Neural progenitor cell (in vitro differentiated cells): ENCODE measurements at regions not wholly inside any gene's neighbourhood (a gene's known extent, or its start where the extent isn't known, plus 50 kb on each side); places are given as distances from the start of the nearest gene placed in this dataset.
A peak's percentile ranks its signal among the peaks of the same experiment; 100 is the strongest.

Experiments used
- DNase-seq: peaks from one replicate; pipeline ENCODE4 v3.0.0-alpha.2; 2016; ENCODE audit warnings: low spot score
- H2AFZ ChIP-seq: fragments of 200-600 bp; sonication (generic); replicated peaks from 2 replicates; pipeline ENCODE4 v1.6.1; 2016; ENCODE audit warnings: antibody characterized with exemption
- H3F3A ChIP-seq: fragments of 200-600 bp; sonication (generic); 2 replicates; pipeline ENCODE4 v1.6.1; 2016; ENCODE audit warnings: antibody characterized with exemption, low read depth
- H3K27ac ChIP-seq: fragments of 200-600 bp; sonication (generic); 2 replicates; pipeline ENCODE4 v1.5.1; 2016; ENCODE audit warnings: mild to moderate bottlenecking
- H3K27me3 ChIP-seq: fragments of 200-600 bp; sonication (generic); 2 replicates; pipeline ENCODE4 v1.6.1; 2016; ENCODE audit warnings: mild to moderate bottlenecking, moderate library complexity
- H3K36me3 ChIP-seq: fragments of 200-600 bp; sonication (generic); 2 replicates; pipeline ENCODE4 v1.5.1; 2016
- H3K4me1 ChIP-seq: fragments of 200-600 bp; sonication (generic); 2 replicates; pipeline ENCODE4 v1.6.1; 2016; ENCODE audit warnings: mixed run types
- H3K4me2 ChIP-seq: fragments of 200-600 bp; sonication (generic); 2 replicates; pipeline ENCODE4 v1.6.1; 2016
- H3K4me3 ChIP-seq: fragments of 200-600 bp; sonication (generic); 2 replicates; pipeline ENCODE4 v1.5.1; 2016
- H3K79me2 ChIP-seq: fragments of 200-600 bp; sonication (generic); 2 replicates; pipeline ENCODE4 v1.6.1; 2016; ENCODE audit warnings: low read depth
- H3K9ac ChIP-seq: fragments of 200-600 bp; sonication (generic); 2 replicates; pipeline ENCODE4 v1.6.1; 2016
- H3K9me3 ChIP-seq: fragments of 200-600 bp; sonication (generic); 2 replicates; pipeline ENCODE4 v1.5.1; 2016; ENCODE audit warnings: low read depth
- H4K20me1 ChIP-seq: fragments of 200-600 bp; sonication (generic); 2 replicates; pipeline ENCODE4 v1.6.1; 2016; ENCODE audit warnings: low read depth
- H3K27ac Mint-ChIP-seq: 3 replicates; pipeline ENCODE4 v1.8.0; 2021; ENCODE audit warnings: mixed read lengths
- H3K27me3 Mint-ChIP-seq: 2 replicates; pipeline ENCODE4 v1.8.0; 2022; ENCODE audit warnings: low read depth, mild to moderate bottlenecking, inconsistent platforms, moderate library complexity, mixed read lengths; ENCODE audit not compliant: insufficient read depth
- H3K36me3 Mint-ChIP-seq: 3 replicates; pipeline ENCODE4 v1.8.0; 2021; ENCODE audit warnings: mixed read lengths
- H3K4me1 Mint-ChIP-seq: 3 replicates; pipeline ENCODE4 v1.8.0; 2021; ENCODE audit warnings: mixed read lengths
- H3K4me3 Mint-ChIP-seq: 3 replicates; pipeline ENCODE4 v1.8.0; 2021; ENCODE audit warnings: mild to moderate bottlenecking, moderate library complexity, mixed read lengths
- H3K9me3 Mint-ChIP-seq: 3 replicates; pipeline ENCODE4 v1.8.0; 2020; ENCODE audit warnings: mixed read lengths
- EZH2 ChIP-seq: fragments of 200-600 bp; sonication (generic); IDR thresholded peaks from 2 replicates; pipeline ENCODE4 v1.6.1; 2017; ENCODE audit warnings: antibody characterized with exemption, mild to moderate bottlenecking, moderate library complexity
- EZH2phosphoT487 ChIP-seq: fragments of 200-600 bp; sonication (generic); IDR thresholded peaks from 2 replicates; pipeline ENCODE4 v1.6.1; 2017; ENCODE audit warnings: antibody characterized with exemption
- TF ChIP-seq, protein P1 (sequence below): fragments of 200-600 bp; sonication (generic); IDR thresholded peaks from 2 replicates; pipeline ENCODE4 v1.5.1; 2017; ENCODE audit warnings: antibody characterized with exemption, mild to moderate bottlenecking

DNA sequence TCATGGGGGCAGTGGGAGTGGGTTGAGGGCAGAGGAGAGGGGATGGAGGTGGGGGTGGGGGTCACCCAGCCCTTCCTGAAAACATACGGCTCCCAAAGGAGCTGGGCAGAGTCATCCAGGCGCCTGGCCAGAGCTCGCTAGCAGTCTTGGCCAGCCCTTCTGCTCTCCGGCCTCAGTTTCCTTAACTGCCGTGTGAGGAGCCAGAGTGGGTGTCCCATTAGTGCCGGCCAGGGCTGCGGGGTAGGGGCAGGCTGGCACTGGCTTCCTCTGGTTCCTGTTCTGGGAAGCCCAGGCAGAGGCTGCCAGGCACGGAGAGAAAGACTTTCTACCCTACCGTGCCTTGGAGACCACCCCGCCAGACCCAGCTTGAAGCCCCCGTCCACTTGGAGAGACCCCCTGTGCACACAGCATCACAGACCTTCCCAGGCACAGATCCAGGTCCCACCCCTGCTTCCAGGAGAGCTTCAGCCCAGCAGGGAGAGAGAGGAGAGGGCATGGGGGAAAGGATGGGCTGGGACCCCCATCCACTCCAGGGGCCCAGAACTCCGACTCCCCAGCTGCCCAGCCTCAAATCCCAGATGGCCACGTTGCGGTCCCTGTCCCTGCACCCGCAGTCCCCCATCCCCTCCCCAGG, 93.3 kb downstream of the RFLNA start:
- Histone ChIP-seq H4K20me1 (peaks cover 69% of the 10 kb centered on the region), H3K4me2 (peak overlapping the region; percentile 86), H3K9me3 (no peaks in the 10 kb centered on the region), H3K4me3 (peak overlapping the region; percentile 48), H3K4me1 (peaks cover 17% of the 10 kb centered on the region), H3K36me3 (no peaks in the 10 kb centered on the region), H3K79me2 (no peaks in the 10 kb centered on the region), H3K27me3 (peaks cover 13% of the 10 kb centered on the region), H3K9ac (no peak overlapping the region), H3F3A (peaks cover 5% of the 10 kb centered on the region), H3K27ac (no peak overlapping the region), H2AFZ (no peak overlapping the region)
- H3K36me3 Mint-ChIP-seq = peaks cover 2% of the 10 kb centered on the region
- TF ChIP-seq EZH2 = no peak
- TF ChIP-seq EZH2phosphoT487 = no peak
- TF ChIP-seq, protein P1, sequence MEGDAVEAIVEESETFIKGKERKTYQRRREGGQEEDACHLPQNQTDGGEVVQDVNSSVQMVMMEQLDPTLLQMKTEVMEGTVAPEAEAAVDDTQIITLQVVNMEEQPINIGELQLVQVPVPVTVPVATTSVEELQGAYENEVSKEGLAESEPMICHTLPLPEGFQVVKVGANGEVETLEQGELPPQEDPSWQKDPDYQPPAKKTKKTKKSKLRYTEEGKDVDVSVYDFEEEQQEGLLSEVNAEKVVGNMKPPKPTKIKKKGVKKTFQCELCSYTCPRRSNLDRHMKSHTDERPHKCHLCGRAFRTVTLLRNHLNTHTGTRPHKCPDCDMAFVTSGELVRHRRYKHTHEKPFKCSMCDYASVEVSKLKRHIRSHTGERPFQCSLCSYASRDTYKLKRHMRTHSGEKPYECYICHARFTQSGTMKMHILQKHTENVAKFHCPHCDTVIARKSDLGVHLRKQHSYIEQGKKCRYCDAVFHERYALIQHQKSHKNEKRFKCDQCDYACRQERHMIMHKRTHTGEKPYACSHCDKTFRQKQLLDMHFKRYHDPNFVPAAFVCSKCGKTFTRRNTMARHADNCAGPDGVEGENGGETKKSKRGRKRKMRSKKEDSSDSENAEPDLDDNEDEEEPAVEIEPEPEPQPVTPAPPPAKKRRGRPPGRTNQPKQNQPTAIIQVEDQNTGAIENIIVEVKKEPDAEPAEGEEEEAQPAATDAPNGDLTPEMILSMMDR = no peak
- H3K4me1 Mint-ChIP-seq = peaks cover 28% of the 10 kb centered on the region
- H3K27me3 Mint-ChIP-seq = peaks cover 11% of the 10 kb centered on the region
- H3K27ac Mint-ChIP-seq = no peak overlapping the region
- peak overlapping the region; percentile 46 for H3K4me3 Mint-ChIP-seq
- no peaks in the 10 kb centered on the region for H3K9me3 Mint-ChIP-seq
- DNase-seq = no peak

DNA sequence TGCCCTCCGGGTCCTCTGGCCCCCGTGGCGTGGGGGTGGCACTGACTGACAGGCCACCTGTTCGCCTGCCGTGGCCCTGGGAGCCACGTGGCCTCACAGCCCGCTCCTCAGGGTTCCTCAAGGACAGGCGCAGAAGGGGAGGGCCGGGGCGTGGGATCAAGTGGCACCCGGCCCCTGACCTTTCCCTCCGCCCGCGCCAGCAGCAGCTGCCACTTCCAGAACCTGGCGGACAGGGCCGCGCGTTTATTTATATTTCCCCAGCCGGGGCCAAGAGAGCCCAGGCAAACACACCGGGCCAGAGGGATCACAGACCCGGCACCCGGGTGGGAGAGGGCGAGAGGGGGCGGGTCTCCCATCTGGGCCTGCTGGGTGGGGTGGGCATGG, 92.6 kb downstream of the RFLNA start:
- Histone ChIP-seq H3K4me1 (peaks cover 10% of the 10 kb centered on the region), H3K27me3 (peaks cover 13% of the 10 kb centered on the region), H3F3A (peaks cover 5% of the 10 kb centered on the region), H3K4me3 (no peak overlapping the region), H3K36me3 (no peaks in the 10 kb centered on the region), H3K79me2 (no peaks in the 10 kb centered on the region), H3K4me2 (no peak overlapping the region), H3K27ac (no peak overlapping the region), H2AFZ (no peak overlapping the region), H3K9me3 (no peaks in the 10 kb centered on the region), H4K20me1 (peaks cover 63% of the 10 kb centered on the region), H3K9ac (no peak overlapping the region)
- H3K4me3 Mint-ChIP-seq = no peak overlapping the region
- H3K36me3 Mint-ChIP-seq = peaks cover 2% of the 10 kb centered on the region
- H3K27ac Mint-ChIP-seq = no peak overlapping the region
- peaks cover 28% of the 10 kb centered on the region for H3K4me1 Mint-ChIP-seq
- TF ChIP-seq EZH2 = no peak
- TF ChIP-seq, protein P1 = no peak
- TF ChIP-seq EZH2phosphoT487 = no peak
- peaks cover 11% of the 10 kb centered on the region for H3K27me3 Mint-ChIP-seq
- no peaks in the 10 kb centered on the region for H3K9me3 Mint-ChIP-seq
- no peak for DNase-seq

GRCh38 chr12:124386661-124387527, 92.0 kb downstream of the RFLNA start:
- no peak overlapping the region for H3K9ac ChIP-seq
- H3K4me3 Mint-ChIP-seq = no peak overlapping the region
- peaks cover 5% of the 10 kb centered on the region for H3F3A ChIP-seq
- no peak overlapping the region for H3K4me3 ChIP-seq
- peaks cover 57% of the 10 kb centered on the region for H4K20me1 ChIP-seq
- no peaks in the 10 kb centered on the region for H3K9me3 ChIP-seq
- peaks cover 9% of the 10 kb centered on the region for H3K4me1 ChIP-seq
- peaks cover 11% of the 10 kb centered on the region for H3K27me3 Mint-ChIP-seq
- no peak overlapping the region for H3K4me2 ChIP-seq
- peaks cover 13% of the 10 kb centered on the region for H3K27me3 ChIP-seq
- no peak overlapping the region for H3K27ac Mint-ChIP-seq
- H3K27ac ChIP-seq = no peak overlapping the region
- peaks cover 2% of the 10 kb centered on the region for H3K36me3 Mint-ChIP-seq
- peaks cover 22% of the 10 kb centered on the region for H3K4me1 Mint-ChIP-seq
- H3K79me2 ChIP-seq = no peaks in the 10 kb centered on the region
- H3K36me3 ChIP-seq = no peaks in the 10 kb centered on the region
- DNase-seq = no peak
- H2AFZ ChIP-seq = no peak overlapping the region
- no peaks in the 10 kb centered on the region for H3K9me3 Mint-ChIP-seq
- TF ChIP-seq EZH2 = no peak
- TF ChIP-seq, protein P1 = no peak
- no peak for TF ChIP-seq EZH2phosphoT487
